Suprapubic skin (tissue), 4 donors: ENCODE measurements at regions not wholly inside any gene's neighbourhood (a gene's known extent, or its start where the extent isn't known, plus 50 kb on each side); places are given as distances from the start of the nearest gene placed in this dataset.

Experiments used
- CTCF ChIP-seq, 2 donors: fragments of 200-600 bp in 1 of 2; fragments of 450-650 bp in 1 of 2; sonication (generic) in 1 of 2; IDR thresholded peaks; one replicate each; pipeline ENCODE4 v1.5.1; 2016 to 2019; ENCODE audit warnings: antibody characterized with exemption in 2 of 2, mild to moderate bottlenecking in 1 of 2, moderate library complexity in 1 of 2
- EP300 ChIP-seq: sonication (generic); formaldehyde crosslinking; IDR thresholded peaks from one replicate; pipeline ENCODE4 v1.6.1; 2017; ENCODE audit warnings: antibody characterized with exemption
- POLR2A ChIP-seq, 2 donors: fragments of 450-650 bp; IDR thresholded peaks; one replicate each; pipeline ENCODE4 v1.6.1; 2017; ENCODE audit warnings: antibody characterized with exemption in 2 of 2, mild to moderate bottlenecking in 2 of 2, moderate library complexity in 2 of 2
- POLR2AphosphoS5 ChIP-seq, 3 donors: sonication (generic); formaldehyde crosslinking; IDR thresholded peaks; one replicate each; pipeline ENCODE4 v1.6.1; 2017; ENCODE audit warnings: antibody characterized with exemption in 3 of 3

GRCh38 chr7:142372727-142373126, 114.9 kb upstream of the PRSS58 start:
- TF ChIP-seq CTCF (IDR thresholded peaks at IDR 0.05) (no peak), POLR2A (IDR thresholded peaks at IDR 0.05) (no peak), POLR2AphosphoS5 (IDR thresholded peaks at IDR 0.05) (no peak), EP300 (no peak)
